NOMO-1 treated with dmso at 0.1 percent for 144 hours (cell line): ENCODE measurements at regions not wholly inside any gene's neighbourhood (a gene's known extent, or its start where the extent isn't known, plus 50 kb on each side); places are given as distances from the start of the nearest gene placed in this dataset.
"Not testable (repeated sequence)": the region's sequence is repeated elsewhere in the genome, so short reads cannot be mapped to it uniquely, and the experiment has no call there.

Experiments used
- DNase-seq: peaks from one replicate; lab custom pipeline; 2025; ENCODE audit not compliant: unreplicated experiment; lab: John Stamatoyannopoulos, UW

DNA sequence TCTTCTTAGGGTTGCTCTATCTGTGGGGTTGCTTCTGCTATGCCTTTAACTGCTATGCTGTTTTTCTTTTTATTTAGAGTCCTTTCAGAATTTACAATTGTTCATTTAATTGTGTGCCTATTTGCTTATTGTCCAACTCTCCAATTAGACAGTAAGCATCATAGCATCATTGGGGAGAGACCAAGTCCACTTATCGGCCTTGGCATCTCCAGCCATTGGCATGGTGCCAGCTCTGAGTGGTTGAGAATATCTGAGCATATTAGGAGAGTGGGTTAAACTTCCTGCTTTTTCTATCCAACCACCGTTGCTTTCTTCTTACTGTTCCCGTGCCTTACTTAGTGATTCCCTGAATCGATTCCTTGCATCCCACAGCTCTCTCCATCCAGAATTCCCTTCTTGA is 535.0 kb downstream of the AJAP1 start:
- no peak for DNase-seq

DNA sequence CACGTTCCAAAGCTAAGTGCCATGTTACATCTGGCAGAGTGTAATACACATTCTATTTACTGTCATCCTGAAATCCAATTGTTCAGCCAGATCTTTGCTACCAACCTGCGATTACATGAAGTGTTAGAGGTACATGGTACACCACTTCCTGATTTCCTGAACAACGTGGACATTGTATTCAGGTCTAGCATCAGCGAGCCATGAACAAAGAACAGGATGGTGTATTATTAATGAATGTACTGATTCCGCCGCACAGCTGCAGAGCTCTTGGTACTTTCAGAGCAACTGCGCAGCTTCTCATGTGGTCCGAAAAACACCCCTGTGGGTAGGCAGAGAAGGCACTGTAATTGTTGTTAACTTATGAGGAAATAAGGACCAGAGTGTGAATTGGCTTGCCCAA is 511.4 kb downstream of the AJAP1 start:
- no peak for DNase-seq

DNA sequence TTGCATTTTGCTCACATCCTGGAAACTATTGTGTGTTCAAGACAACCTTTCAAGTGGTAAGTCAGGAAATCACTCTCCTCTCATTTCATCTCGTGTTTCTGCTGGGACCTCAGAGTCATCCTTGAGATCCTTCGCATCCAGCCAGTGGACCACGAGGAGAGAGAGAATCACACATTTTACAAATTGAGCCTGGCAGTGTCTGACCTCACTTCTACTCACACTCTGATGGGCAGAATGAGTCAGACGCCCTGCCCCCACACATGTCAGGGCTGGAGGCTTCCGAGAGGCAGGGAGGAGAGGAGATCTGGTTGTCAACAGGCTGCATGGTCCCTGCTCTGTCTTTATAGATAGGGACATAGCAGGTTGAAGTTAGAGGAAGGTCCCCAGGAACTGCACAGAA is 509.7 kb downstream of the AJAP1 start:
- DNase-seq: no peak

DNA sequence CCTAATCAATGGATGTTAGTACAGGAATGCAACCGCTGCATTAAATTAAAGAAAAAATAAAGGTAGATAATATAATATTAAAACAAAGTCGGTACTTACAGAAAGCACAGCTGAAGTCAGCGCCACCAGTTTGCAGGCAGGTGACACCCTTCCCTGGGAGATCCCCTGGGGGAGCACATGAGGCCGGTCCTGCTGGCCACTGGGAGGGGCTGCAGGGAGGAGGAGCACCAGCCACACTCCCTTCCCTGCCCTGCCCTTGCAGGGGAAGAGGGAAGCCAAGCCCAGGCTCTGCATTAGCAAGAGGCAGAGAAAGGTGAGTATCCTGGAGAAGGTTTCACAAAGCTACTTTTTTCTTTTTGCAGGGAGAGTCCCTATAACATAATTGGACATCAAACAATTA is 507.0 kb downstream of the AJAP1 start:
- no peak for DNase-seq

DNA sequence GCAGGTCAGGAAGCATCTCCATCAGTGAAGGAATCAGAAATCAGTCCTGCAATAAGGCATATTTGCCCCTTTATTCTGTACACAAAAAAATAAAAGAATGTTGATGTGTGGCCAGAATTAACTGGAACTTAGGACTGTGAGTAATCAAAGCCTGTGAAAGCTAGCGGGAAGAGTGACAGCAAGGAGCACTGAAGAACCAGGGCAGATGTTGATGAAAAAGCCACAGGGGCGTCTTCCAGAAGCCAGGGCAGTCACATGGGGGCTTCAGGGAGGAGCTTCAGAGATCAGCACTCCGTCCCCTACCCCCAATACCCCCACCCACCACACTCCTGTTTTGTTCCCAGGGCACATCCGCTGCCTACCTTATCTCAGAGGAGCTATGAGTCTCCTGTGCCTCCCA is 502.8 kb downstream of the AJAP1 start:
- no peak for DNase-seq

DNA sequence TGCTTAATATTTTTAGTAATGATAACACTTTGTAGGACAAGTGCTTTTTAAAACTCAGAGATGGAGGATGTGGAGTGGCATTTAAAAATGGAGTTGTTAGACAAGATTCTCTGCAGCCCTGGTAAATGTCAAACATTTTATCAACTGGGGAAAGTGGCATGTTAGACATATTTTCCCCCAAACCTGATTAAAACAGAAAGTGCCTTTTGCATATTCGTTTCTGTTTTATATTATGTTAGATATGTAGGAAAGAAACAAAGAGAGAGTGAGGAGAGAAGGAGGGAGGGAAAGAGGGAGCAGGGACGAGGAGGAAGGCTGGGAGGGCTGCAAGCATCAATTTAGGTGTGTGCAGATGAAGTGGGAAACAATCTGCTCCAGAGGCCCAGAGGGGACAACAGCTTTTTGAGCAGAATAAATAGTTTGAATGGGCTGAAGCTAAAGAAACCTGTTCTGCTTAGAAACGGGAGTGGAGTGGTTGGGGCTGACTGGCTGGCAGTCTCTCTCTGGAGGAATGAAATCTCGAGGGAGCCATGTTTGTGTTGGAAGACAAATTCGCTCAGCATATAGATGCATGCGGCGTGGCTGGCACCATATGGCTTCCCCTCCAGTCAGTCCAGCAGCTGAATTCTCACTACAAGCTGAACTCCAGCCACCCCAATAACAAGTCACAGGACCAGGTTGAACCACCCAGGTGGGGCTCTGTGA is 502.2 kb downstream of the AJAP1 start:
- DNase-seq: no peak

DNA sequence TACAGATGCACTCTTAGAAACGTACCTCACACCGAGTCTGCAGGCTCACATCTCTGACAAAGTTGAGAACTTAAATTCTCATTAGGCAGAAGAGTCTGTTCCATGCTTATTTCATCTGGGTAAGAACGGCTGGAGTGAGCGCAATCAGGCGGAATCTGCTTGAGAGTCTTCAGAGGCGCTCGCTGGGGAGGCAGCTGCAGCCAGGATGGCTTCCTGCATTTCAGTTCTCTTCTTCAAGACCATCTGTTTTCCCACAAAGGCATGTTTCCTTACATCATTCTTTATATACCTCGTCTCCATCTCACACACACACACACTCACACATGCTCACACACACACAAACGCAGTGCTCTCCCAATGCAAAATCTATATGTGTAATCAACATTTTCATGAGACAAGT is 497.1 kb downstream of the AJAP1 start:
- no peak for DNase-seq

DNA sequence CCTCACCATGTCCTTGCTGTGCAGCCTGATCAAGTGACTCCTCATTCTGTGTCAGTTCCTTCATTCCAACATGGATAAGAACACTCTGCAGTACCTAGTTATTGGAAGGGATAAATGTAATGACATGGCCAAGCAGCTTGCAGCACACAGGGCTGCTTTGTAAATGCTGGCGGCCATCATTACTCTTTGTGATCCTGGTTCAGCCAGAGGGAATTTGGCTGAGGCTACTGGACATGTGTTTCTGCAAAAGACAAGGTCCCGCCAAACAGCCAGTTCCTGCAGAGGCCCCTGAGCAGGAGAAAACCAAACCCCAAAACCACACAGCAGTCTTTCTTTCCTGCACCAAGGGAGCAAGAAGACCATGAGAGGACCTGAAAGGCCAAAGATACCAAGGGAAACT is 495.8 kb downstream of the AJAP1 start:
- DNase-seq: no peak

DNA sequence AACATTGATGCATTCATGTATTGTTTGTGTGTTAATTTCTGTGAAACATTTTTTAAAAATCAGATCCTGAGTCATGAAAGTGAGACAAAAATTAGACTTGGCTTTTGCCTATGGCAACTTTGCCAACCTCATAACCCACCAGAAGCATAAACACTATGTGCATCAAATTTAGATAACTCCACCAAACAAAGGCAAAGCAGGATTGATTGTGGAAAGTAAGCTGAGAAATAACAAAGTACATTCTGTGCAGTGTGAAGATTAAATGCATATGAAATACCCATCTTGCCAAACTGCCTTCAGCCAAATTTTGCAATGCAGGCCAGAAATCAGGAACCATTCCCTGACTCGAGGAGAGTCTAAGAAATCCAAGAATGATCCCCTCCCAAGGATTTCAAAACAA is 493.4 kb downstream of the AJAP1 start:
- DNase-seq: no peak

DNA sequence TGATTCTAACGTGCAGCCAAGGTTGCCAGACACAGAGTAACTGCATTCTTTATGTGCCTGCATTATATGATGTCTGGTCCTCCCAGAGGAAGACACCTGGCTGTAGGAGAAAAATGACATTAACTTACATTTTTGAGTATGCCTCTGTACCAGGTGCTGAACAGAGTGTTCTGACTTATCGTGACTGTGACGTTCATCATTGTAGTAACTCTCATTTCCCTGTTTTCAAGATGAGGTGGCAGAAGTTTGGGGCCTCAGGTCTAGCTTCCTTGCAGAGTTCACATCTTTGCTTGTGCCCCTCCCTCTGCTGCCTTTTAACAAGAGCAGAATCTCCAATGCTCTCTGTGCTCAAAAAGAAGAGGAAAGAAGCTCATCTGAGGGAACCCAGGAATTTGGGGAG is 488.0 kb downstream of the AJAP1 start:
- DNase-seq: no peak

DNA sequence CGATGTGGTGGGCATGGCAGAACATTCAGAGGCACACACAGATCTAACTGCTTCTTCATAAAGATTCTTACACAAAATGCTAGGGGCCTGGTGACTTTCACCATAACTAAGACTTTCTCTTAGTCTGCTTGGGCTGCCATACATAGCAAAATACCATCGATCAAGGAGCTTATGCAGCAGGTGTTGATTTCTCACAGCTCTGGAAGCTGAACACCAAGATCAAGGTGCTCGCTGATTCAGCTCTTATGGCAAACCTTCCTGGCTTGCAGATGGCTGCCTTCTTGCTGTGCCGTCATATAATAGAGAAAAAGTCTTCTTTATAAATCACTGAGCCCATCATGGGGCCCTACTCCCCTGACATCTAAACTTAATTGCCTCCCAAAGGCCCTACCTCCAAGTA is 487.3 kb downstream of the AJAP1 start:
- DNase-seq: no peak

DNA sequence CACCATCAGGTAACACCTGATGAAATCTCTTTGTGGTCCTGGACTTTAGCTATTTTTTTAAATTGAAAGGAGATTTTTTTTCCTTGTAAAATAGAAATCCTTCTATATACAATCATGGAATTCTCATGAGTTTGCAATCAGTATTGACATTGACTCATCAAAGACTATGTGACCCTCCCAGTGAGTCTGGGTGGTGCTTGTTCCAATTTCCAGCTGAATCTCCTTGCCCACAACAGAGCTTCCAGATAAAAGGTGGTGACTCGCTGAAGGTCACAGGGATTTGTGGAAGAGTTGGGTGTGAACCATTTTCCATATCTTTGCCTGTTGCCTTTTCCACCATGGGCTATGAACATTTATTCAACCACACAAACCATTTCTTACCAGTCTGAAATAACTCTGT is 486.6 kb downstream of the AJAP1 start:
- DNase-seq: no peak

DNA sequence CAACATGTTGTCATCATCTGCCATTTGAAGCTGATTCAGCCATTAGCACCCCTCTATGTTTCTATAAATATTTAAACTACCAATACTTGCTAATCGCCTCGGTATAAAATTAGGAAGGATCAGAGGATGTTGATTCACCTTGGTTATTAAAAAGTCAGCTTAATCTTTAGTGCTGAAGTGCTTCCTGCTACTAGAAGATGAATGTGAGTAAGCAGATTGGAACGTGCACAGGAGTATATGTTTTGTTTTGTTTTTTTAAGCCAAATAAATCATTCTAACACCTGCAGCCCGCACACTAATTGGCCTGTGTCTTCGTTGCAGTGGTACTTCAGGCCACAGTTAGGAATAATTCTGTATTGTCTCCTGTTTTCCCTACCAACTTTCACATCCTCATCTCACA is 485.7 kb downstream of the AJAP1 start:
- DNase-seq: no peak

DNA sequence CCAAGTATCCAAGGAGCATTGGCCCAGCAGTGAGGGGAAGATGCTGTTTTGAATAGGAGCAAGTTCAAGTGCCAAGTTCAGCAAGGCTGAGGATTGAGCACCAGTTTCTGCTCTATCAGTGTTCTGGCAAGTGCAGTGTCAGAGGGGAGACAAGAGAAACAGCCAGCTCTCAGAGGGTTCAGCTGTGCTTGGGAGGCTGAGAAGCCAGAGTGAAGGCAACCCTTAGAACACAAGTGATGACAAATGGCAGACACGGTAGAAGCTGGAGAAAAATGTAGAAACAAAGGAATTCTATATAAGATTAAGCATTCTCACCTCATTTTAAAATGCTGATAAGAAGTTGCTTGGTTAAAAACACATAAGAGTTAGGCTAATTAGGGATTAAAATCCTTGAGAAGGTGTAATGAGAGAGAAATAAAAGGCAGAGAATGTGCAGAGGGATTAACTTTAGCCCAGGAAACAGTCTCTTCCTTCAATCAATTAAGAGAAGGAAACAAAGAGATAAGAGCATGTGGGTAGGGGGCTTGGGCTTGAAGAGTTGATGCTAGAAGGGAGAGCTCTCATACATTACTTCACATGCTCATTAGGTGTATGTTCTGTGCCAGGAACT is 475.4 kb downstream of the AJAP1 start:
- no peak for DNase-seq

DNA sequence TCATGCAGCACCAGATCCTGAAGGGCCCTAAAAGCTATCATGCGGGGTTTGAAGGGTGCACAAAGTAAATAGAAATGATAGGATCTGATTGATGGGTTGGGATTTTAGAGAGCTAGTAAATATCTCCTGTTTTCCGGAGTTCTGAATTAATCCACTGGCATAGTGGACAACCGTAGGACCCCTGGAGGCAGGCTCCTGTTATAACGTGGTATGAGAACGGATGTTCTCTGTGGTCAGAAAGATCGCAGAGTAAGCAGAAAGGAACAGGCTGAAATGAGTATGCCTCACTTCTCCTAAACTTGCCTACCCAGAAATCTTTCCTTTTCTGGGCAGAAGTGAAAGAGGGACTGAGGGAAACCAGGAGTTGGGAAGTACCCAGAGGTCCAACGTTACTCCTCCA is 470.8 kb downstream of the AJAP1 start:
- DNase-seq: no peak

DNA sequence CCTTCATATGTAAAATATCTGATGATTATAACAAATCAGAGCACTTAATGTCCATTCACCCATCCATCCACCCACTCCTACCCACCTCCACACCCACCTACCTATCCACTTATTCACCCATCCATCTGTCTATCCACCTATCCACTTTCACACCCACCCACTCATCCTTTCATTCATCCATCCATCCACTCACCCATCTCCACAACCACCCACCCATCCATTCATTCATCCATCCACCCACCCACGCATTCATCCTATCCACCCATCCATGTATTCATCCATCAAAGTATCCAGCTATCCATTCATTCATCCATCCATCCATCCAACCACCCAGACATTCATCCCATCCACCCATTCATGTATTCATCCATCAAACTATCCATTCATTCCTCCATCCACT is 466.1 kb downstream of the AJAP1 start:
- no peak for DNase-seq

DNA sequence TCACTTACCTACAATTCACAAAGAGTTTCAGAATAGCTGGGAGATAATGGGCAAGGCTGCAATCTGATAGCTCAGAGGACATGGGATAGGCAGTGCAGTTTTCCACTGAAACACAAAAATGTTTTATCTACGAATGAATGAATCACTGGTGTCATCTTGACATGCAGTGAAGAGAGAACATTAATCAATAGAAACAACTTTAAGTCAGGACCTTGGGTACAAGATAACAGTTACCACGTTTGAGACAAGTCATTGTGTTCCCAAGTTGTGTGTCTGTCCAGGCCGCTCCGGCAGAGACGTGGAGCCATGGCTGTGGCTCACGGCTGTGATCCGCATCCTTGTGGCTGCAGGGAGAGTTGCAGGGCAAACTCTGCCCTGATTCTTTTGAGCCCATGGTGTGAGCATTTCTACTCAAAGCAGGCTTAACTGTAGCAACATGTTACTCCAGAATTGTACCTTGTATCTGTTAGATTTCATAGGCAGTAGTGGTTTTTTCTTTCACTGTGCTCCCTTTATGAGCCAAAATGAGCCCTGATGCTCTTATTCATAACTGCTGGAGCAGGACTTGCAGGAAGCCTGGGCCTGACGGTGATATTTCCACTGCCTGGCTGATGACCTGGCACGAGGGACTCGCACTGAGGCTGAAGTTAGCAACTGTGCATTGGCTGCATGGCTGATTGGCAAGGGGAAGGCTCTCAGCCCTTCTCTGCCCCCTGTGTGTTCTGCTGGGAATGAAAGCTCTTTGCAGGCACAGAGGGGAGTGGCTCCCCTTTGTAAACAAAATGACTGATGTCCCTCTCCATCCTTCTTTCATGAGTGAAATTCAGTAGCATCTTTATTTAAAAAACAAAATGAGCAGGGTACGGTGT is 465.2 kb downstream of the AJAP1 start:
- DNase-seq: no peak

DNA sequence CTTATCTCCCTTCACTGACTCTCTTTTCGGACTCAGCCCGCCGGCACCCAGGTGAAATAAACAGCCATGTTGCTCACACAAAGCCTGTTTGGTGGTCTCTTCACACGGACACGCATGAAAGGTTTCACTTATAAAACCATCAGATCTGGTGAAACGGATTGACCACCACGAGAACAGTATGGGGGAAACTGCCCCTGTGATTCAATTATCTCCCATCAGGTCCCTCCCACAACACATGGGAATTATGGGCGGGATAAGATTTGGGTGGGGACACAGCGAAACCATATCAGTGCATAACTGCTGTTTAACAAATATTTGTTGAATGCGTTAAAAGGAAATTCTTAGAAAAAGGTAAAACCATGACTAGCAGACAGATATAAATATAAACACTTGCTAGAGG is 464.4 kb downstream of the AJAP1 start:
- DNase-seq: not testable (repeated sequence)

DNA sequence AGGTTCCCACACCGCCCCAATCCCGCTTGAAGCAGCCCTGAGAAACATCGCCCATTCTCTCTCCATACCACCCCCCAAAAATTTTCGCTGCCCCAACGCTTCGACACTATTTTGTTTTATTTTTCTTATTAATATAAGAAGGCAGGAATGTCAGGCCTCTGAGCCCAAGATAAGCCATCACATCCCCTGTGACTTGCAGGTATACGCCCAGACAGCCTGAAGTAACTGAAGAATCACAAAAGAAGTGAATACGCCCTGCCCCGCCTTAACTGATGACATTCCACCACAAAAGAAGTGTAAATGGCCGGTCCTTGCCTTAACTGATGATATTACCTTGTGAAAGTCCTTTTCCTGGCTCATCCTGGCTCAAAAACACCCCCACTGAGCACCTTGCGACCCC is 463.9 kb downstream of the AJAP1 start:
- not testable (repeated sequence) for DNase-seq

DNA sequence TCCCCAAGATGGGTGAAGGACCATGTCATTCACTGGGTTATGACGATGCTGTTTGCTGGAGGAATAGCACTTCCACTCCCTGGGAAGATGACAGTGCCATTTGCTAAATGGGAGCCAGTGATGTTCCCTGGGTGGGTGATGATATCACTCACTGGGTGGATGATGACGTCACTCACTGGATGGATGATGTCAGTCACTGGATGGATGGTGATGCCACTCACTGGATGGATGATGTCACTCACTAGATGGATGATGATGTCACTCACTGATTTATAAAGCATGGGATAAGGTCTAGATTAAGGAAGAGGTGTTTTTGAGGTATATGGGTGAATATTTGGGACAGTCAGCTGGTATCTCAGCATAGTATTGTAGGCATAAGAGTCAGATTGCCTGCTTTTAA is 457.2 kb downstream of the AJAP1 start:
- no peak for DNase-seq

DNA sequence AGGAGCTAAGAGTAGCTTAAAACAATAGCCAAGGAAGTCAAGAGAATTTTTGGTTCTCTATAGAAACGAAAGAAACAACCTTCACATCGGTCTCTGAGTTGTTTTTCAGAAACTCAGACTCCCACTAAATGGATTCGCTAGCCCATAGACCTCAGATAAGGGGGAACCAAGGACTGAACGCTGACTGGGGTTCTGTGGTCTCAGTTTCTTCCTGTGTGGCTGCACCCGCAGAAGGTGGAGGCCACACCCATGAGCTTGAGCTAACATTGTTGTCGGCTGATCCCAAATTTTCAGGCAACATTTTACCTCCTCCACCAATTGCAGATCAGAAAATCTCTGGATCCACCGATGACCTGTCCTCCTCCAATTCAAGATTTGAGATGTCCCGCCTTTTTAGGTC is 456.1 kb downstream of the AJAP1 start:
- DNase-seq: no peak

DNA sequence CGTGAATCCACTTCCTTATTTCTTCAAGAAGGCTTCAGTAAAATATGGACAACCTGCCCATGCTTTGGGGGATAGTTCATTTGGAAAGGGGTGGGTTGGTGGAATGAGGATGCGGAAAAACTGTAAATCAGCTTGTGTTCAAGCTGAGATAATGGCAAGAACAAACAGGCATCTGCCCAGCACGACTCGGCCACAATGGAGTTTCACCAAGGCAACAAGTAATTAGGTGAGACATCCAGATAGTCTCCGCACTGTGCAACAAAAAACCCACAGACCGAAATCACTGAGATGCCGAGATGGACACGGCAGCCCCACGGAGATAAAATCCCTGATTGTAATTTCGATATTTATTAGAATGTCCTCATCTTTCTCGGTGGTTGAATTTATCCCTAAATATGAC is 455.2 kb downstream of the AJAP1 start:
- no peak for DNase-seq
